ENCODE measurements at regions not wholly inside any gene's neighbourhood (a gene's known extent, or its start where the extent isn't known, plus 50 kb on each side); places are given as distances from the start of the nearest gene placed in this dataset.
A peak's percentile ranks its signal among the peaks of the same experiment; 100 is the strongest.

DNA sequence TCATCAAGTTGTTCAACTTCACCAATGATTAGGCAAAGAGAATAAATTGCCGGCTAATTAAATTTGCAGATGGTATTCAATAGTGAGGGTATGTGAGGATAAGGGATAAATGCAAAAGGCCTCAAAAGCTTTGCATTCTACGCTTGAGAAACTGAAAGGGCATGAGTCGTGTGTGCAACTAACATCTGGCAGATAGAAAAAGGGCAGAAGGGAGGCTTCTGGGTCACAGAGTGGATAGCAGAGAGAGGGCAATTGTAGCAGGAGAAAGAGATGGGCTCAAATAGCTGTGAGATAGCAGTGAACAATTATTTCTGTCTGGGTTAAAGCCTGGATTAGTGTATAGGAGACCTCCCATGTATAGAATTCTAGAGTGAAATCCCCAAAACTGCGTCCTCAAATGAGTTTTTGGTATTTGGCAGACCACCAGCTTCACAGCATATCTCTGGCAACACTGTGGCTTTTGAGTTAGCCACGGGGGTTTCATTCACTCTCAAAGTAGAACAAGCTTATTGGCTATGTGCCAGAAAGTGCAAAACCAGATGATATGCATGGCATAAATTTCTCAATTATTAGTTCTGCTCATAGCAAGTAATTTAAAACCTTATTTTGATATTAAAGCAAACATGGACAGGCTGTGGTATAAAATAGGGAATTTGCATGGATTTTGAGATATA is 586.3 kb downstream of the BRINP1 start:
- no peak for DNase-seq

- no peak for DNase-seq
Observed at GRCh38 chr9:118784033-118784432, 585.2 kb downstream of the BRINP1 start.

DNA sequence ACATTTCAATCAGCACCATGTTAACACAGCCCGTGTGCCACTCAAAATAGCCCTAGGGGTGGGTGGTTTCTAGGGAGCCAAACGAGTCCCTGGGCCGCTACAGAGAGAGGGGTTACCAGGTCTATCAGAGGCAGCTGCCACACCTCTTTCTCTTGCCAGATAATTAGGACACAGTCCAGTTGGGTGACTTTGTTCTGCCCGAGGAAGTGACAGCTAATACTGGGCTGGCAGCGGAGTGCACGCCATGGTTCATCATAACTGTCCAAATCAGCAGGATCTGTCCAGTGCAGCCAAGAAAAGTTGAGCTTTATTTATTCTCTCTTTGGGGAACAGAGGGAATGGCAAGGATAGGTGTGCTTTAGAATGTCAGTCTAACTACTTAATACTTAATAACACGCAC is 583.8 kb downstream of the BRINP1 start:
- no peak for DNase-seq

DNA sequence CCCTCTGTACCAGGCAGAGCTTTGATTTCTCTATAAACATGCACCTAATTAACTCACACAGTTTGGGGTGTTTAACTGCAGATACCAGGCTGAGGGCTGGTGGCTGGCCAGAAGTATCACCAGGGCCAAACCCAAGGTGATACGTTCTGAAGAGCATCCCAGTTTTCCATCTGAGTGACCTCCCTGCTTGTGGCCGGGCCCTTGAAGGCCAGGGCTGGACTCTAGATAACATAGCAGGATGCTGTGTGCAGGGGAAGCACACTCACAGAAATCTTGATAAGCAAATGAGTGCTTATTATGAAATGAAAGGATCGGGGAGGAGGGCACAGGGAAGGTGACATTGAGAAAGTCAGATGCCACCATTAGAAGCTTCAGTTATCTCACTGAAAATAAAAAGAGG is 582.4 kb downstream of the BRINP1 start:
- DNase-seq, result no peak

- DNase-seq, result peak; percentile 23
Observed at GRCh38 chr9:118809160-118809625, 560.0 kb downstream of the BRINP1 start.

DNA sequence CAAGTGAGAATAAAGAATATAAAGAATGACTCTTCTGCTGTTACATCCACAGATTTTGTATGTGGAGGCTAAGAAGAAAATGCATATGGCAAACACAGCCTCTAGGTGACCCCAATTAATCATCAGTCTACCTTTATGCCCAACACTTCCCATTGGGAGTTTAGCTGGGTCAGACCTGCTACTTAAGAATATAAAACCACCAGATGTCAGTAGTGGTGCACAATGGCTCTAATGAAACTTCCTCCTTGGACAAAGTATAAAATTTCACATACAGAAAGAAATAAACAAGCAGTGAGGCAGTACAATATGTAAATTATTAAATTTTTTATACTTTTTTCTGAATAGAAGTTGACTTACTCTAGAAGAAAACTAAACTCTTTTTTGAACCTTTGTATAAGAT is 539.9 kb downstream of the BRINP1 start:
- DNase-seq, result no peak

- DNase-seq, result no peak
Observed at GRCh38 chr9:118832371-118832770, 536.9 kb downstream of the BRINP1 start.

DNA sequence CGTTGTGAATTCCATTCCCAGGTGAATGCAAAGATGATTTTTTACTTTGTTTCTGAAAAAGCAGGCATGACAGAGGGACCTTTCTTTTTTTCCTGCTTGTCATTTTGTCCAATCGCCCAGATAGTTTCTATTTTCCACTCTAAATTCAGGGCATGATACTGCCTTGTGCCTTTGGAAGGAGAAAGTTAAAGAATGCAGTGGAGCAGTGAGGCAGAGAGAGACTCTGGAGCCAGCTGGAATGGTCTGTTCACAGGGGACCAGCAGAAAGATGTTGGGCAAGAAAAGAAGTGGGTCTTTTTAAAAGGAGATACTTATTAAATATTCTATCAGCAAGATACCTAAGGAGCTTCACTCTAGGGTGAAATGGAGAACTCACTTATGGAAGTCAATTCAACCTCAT is 532.3 kb downstream of the BRINP1 start:
- DNase-seq, result no peak

GRCh38 chr9:118871531-118871930 is 497.7 kb downstream of the BRINP1 start:
- DNase-seq, result no peak

- DNase-seq, result no peak
Observed at GRCh38 chr9:118882684-118883083, 486.6 kb downstream of the BRINP1 start.

GRCh38 chr9:118883411-118883810 is 485.8 kb downstream of the BRINP1 start:
- DNase-seq, result no peak

- no peak for DNase-seq
Observed at GRCh38 chr9:118891213-118891612, 478.0 kb downstream of the BRINP1 start.

DNA sequence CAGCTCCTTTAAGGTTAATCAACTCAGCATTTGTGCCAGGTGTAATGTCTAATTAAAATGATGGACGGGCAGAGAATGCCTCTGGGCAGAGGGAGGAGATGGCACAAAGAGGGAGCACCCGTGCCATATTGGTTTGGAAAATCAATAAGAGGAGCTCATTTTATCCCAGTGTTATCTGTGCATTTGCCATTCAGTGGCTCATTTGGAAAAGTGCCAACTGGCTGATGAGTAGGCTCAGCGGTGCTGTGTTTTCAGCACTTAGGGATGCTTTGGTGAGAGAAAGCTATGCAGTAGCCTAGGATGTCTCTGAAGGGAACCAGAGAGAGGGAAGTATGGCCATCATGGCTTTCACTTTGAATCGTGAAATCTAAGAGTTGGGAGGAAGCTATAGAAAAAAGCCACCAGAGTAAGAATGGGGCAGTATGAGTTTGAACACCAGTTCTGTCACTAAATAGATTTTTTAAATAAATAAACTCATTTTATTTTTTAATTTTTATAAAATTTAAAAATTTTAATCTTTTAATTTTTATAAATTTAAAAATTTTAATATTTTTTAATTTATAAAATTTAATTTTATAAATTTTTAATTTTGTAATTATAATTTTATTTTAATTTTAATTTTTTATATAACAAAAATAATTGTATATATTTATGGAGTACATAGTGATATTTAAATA is 472.8 kb downstream of the BRINP1 start:
- no peak for DNase-seq

GRCh38 chr9:118918180-118918579 is 451.1 kb downstream of the BRINP1 start:
- DNase-seq, result no peak

DNA sequence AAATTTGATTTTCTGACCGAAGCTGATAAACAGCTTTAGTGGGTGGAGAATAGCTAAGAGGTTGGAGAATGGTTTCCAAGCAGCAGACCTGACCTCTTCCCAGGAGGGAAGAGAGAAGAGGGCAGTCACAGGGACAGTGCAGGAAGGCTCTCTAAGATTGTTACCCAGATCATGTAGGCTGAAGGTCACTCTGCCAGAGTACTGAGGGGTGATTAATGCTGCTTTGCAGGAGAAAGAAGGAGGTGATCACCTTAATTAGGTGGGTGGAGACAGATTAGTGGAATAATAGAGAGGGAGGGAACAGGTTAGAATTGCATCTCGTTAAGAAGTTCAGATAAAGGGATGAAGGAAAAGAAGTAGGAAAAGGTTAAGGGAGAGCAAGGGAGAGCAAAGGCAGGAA is 440.5 kb downstream of the BRINP1 start:
- DNase-seq, result no peak

- no peak for DNase-seq
Observed at GRCh38 chr9:118929287-118929686, 439.9 kb downstream of the BRINP1 start.

DNA sequence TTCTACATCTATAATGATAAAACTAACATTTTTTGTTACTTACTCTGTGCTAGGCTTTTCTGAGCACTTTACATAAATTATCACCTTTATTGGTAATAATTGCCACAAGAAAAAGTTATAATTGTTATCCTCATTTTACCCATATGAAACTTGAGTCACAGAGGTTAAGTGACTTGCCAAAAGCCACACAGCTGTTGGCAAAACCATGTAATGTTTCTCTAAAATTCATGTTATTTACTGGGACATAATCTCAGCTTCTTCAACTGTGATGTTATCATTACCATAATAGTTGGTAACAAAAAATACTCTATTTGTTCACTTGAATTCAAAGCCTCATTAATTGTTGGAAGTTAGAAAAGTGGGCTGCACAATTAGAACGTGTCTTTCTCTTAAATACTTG is 437.3 kb downstream of the BRINP1 start:
- DNase-seq, result no peak

DNA sequence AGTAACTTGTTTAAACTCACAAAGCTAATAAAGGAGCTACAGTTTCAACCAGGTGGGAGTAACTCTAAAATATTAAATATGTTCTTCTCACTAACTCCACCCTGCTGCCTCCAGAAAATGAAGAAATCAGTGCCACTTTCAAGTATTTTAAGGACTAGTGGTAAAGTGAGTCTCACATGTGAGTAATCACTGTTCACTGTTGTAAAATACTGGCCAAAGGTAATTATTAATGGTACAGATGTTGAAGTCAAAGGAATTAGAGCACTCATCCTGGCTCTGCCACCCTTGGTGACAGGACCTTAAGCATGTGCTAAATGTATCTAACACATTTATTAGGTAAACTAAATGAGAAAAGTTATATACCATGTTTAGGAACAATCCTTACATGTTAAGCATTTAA is 430.7 kb downstream of the BRINP1 start:
- DNase-seq, result no peak

DNA sequence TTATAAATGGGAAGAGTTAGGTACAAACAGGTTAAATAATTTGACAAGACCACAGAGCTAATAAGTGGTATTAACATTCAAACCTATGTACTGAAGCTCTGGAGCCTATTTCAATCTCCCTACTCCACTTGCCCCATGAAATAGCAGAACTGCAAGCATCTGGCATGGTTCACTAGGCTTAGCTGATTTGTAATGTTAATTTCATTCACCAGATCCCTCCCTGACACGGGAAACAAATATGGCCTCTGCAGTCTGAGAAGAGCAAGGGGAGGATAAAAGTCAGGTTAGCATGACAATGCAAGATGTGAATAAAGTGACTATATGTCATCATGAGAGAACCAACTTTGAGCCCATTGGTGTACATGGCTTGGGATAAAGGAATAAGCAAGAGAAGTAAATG is 428.8 kb downstream of the BRINP1 start:
- no peak for DNase-seq

GRCh38 chr9:118946669-118947068 is 422.6 kb downstream of the BRINP1 start:
- no peak for DNase-seq

DNA sequence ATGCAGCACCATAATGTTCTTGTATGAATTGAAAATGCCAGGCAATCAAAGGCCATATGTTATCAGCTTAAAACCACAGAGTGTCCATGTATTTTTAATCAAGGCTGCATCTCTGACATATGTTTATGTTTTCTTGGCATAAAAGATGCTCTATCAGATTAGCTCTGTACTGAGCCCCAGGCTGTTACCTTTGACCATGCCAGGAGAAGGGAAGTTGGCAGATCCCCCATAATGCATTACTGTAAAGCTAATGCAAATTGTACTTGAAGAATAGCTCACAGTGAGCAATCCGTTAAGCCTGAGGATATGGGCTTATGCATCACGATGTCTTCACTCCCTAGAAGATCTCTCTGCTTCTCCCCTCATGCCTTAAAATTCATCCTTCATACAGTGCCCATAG is 414.4 kb downstream of the BRINP1 start:
- no peak for DNase-seq

- DNase-seq, result no peak
Observed at GRCh38 chr9:118957585-118957984, 411.6 kb downstream of the BRINP1 start.

GRCh38 chr9:118959366-118959765 is 409.9 kb downstream of the BRINP1 start:
- DNase-seq, result no peak

GRCh38 chr9:118961857-118962256 is 407.4 kb downstream of the BRINP1 start:
- no peak for DNase-seq

All from right kidney (tissue), 1 donor.